Lower lobe of right lung (tissue), 2 donors: ENCODE measurements at regions not wholly inside any gene's neighbourhood (a gene's known extent, or its start where the extent isn't known, plus 50 kb on each side); places are given as distances from the start of the nearest gene placed in this dataset.
"Not testable (repeated sequence)": the region's sequence is repeated elsewhere in the genome, so short reads cannot be mapped to it uniquely, and the experiment has no call there.

ENCODE experiments used
- ATAC-seq, 2 donors: fragments of 200-7000 bp; cut with Tn5 transposase; one replicate each; pipeline ENCODE4 v1.9.1; 2020 to 2022; ENCODE audit warnings: mild to moderate bottlenecking in 2 of 2, moderate library complexity in 2 of 2
- DNase-seq: peaks from one replicate; pipeline ENCODE4 v3.0.0-alpha.2; 2020
- H3K27ac ChIP-seq: fragments of 200-600 bp; one replicate; pipeline ENCODE4 v1.8.0; 2022
- H3K27me3 ChIP-seq: fragments of 200-600 bp; one replicate; pipeline ENCODE4 v1.8.0; 2022; ENCODE audit warnings: low read depth
- H3K36me3 ChIP-seq: fragments of 200-600 bp; one replicate; pipeline ENCODE4 v1.8.0; 2022; ENCODE audit warnings: mild to moderate bottlenecking
- H3K4me1 ChIP-seq: fragments of 200-600 bp; one replicate; pipeline ENCODE4 v1.8.0; 2022
- H3K4me3 ChIP-seq: fragments of 200-600 bp; one replicate; pipeline ENCODE4 v1.8.0; 2022; ENCODE audit warnings: mild to moderate bottlenecking
- H3K9me3 ChIP-seq: fragments of 200-600 bp; one replicate; pipeline ENCODE4 v1.8.0; 2022
- intact Hi-C: fragments of 100-400 bp; cut with DNase I; formaldehyde crosslinking; loops from one replicate; pipeline ENCODE4 v1.11.0; 2022
- TF ChIP-seq, protein P1 (sequence below): fragments of 200-600 bp; IDR thresholded peaks from one replicate; pipeline ENCODE4 v1.8.0; 2022; ENCODE audit warnings: antibody characterized with exemption, mild to moderate bottlenecking
- donor health status: DM: no; HTN: yes; CAD: no; lungs with severe emphysema.

DNA sequence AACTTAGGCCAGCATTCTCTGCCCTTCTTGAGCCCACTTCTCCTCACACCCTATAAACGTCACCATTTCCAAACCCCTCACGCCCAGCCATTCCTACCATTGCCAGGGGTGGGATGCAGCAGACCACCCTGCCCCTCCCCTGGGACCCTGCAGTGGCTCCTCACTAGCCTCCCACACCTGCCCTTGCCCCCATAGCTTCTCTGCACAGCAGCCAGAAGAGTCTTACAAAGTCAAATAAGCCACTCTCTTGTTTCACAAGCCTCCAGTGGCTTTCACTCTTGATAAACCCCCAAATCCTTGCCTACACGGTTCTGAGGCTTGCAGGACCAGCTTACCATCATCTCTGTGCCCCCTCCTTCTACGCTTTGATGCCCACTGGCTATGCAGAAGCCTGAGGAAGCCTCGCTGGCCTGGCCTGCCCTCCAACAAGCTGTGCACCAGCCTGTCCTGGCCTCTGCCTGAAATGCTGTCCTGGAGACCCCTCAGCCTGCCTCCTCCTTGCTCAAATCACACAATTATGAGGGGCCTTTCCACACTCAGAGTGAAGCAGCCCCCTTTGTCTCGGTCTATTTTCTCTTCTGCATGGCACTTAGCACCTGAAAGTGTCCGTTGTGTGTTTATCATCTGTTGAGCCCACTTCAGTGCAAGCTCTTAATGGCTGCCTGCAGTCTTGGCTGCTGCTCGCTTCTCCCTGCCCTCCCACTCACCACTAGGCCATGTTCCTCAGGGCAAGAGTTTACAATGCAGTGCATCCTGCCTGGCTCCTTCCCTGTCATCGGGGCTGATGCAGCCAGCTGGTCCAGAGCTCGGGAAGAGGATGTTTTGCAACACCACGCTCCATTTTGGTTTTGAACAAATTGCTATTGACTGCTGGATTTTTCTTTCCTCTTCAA lies 82.6 kb upstream of the RGPD5 start:
- ATAC-seq: peak in 1 of 2 donors; percentile 12
- DNase-seq: no peak
- Histone ChIP-seq H3K4me1 (no peaks in the 10 kb centered on the region), H3K9me3 (no peaks in the 10 kb centered on the region), H3K27ac (no peak overlapping the region), H3K4me3 (no peak overlapping the region), H3K27me3 (no peaks in the 10 kb centered on the region), H3K36me3 (no peaks in the 10 kb centered on the region)
- intact Hi-C loops: no loop called here
- TF ChIP-seq, protein P1, sequence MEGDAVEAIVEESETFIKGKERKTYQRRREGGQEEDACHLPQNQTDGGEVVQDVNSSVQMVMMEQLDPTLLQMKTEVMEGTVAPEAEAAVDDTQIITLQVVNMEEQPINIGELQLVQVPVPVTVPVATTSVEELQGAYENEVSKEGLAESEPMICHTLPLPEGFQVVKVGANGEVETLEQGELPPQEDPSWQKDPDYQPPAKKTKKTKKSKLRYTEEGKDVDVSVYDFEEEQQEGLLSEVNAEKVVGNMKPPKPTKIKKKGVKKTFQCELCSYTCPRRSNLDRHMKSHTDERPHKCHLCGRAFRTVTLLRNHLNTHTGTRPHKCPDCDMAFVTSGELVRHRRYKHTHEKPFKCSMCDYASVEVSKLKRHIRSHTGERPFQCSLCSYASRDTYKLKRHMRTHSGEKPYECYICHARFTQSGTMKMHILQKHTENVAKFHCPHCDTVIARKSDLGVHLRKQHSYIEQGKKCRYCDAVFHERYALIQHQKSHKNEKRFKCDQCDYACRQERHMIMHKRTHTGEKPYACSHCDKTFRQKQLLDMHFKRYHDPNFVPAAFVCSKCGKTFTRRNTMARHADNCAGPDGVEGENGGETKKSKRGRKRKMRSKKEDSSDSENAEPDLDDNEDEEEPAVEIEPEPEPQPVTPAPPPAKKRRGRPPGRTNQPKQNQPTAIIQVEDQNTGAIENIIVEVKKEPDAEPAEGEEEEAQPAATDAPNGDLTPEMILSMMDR: no peak

DNA sequence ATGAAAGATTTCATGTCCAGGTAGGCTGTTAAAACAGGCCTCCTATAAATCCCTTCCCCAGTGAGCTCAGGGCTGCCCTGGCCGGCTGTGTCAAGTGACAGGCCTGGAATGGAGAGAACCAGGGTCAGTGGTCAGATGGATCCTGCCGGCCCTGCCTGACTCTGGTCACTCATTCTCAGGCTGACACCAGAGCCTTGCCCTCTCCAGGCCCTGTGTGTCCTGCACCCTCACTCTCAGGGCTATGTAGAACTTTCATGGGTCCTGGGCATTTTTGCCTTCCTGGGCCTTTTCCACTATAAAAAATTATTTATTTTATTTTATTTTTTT lies 82.0 kb upstream of the RGPD5 start:
- intact Hi-C loops: no loop called here
- ATAC-seq (no peak), DNase-seq (no peak)

DNA sequence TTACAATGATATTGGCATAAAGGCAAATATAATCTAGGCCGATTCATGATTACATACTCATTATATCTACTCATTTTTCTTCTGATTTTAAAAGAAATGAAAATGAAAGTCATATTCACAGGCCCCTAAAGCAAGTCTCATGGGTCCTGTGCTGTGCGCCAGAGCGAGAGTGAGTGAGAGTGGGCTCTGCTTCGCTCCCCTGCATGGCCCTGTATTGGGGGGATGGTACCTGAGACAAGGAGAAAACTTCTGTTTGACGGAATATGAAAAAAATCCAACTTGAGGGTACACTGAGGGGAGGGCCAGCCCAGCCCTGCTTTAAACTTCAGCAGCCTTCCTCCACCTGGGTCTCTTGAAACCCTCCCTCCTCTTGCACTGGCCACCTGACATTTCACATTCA lies 81.4 kb upstream of the RGPD5 start:
- intact Hi-C loops: no loop called here
- no peak for ATAC-seq

More for the DNA sequence above, 82.0 kb upstream of the RGPD5 start:
- Histone ChIP-seq H3K27me3 (no peaks in the 10 kb centered on the region), H3K9me3 (no peaks in the 10 kb centered on the region), H3K27ac (no peak overlapping the region), H3K4me3 (no peak overlapping the region), H3K4me1 (no peaks in the 10 kb centered on the region), H3K36me3 (no peaks in the 10 kb centered on the region)
- TF ChIP-seq, protein P1: no peak

DNA sequence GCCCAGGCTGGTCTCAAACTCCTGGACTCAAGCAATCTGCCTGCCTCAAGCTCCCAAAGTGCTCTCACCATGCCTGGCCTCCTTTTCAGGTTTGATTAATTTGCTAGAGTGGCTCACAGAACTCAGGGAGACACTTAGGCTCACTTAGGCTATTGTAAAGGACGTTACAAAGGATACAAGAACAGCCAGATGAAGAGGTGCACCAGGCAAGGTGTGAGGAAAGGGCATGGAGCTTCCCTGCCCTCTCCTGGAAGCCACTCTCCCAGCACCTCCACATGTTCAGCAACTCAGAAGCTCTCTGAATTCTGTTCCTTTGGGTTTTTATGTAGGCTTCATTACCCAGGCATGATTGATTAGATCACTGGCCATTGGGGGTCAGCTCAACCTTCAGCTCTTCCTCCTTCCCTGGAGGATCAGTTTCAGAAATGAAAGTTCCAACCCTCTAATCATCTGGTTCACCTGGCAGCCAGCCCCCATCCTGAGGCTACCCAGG lies 78.7 kb upstream of the RGPD5 start:
- Histone ChIP-seq H3K9me3 (no peaks in the 10 kb centered on the region), H3K4me1 (no peaks in the 10 kb centered on the region), H3K27ac (no peak overlapping the region), H3K27me3 (no peaks in the 10 kb centered on the region), H3K36me3 (no peaks in the 10 kb centered on the region), H3K4me3 (no peak overlapping the region)
- TF ChIP-seq, protein P1: peak; percentile 57
- intact Hi-C loops: no loop called here
- ATAC-seq (peak; percentile 76 to 81), DNase-seq (no peak)

More for the DNA sequence above, 81.4 kb upstream of the RGPD5 start:
- Histone ChIP-seq H3K27ac (no peak overlapping the region), H3K4me3 (no peak overlapping the region), H3K27me3 (no peaks in the 10 kb centered on the region), H3K36me3 (no peaks in the 10 kb centered on the region), H3K4me1 (no peaks in the 10 kb centered on the region), H3K9me3 (no peaks in the 10 kb centered on the region)
- TF ChIP-seq, protein P1: no peak
- DNase-seq: no peak

DNA sequence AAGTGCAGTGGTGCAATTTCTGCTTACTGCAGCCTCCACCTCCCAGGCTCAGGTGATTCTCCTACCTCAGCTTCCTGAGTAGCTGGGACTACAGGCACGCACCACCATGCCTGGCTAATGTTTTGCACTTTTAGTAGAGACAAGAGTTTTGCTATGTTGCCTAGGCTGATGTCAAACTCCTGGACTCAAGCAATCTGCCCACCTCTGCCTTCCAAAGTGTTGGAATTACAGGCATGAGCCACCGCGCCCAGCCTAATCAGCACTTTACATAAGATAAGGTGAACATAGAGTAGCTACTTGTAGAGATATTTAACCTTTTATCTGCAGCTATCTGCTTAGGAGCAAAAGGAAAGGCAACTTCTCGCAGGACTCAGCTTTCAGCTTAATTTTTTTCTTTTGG lies 77.5 kb upstream of the RGPD5 start:
- ATAC-seq: peak in 1 of 2 donors; percentile 77
- intact Hi-C loops, H3K36me3 ChIP-seq, H3K4me1 ChIP-seq, H3K27ac ChIP-seq, H3K4me3 ChIP-seq, H3K9me3 ChIP-seq, DNase-seq, H3K27me3 ChIP-seq: not testable (repeated sequence)

DNA sequence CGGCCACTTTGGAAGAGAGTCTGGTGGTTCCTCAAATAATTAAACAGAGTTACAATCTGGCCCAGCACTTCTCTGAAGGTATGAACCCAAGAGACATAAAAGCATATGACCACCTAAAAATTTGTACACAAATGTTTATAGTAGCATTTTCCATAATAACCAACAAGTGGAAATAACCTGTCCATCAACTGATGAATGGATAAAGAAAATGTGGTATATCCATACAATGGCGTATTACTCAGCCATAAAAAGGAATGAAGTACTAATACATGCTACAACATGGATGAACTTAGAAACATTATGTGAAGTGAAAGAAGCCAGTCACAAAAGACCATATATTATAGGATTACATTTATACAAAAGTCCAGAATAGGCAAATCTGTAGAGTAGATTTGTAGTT lies 76.0 kb upstream of the RGPD5 start:
- H3K27me3 ChIP-seq: no peaks in the 10 kb centered on the region
- no peak overlapping the region for H3K4me3 ChIP-seq
- no peaks in the 10 kb centered on the region for H3K36me3 ChIP-seq
- TF ChIP-seq, protein P1: no peak
- ATAC-seq (no peak), DNase-seq (no peak)
- H3K27ac ChIP-seq: no peak overlapping the region
- no peaks in the 10 kb centered on the region for H3K4me1 ChIP-seq
- H3K9me3 ChIP-seq: no peaks in the 10 kb centered on the region
- intact Hi-C loops: no loop called here
